ENCODE measurements at regions not wholly inside any gene's neighbourhood (a gene's known extent, or its start where the extent isn't known, plus 50 kb on each side); places are given as distances from the start of the nearest gene placed in this dataset.

GRCh38 chr5:116645627-116646026, 71.0 kb upstream of the SEMA6A start:
- DNase-seq (ENCODE audit: low read depth in 1 of 2, low spot score in 1 of 2) = no peak

- no peak for DNase-seq (ENCODE audit: low read depth in 1 of 2, low spot score in 1 of 2)
These were observed 65.6 kb upstream of the SEMA6A start for GRCh38 chr5:116640236-116640635.

- DNase-seq (ENCODE audit: low read depth in 1 of 2, low spot score in 1 of 2) = no peak
These were observed 62.6 kb upstream of the SEMA6A start for GRCh38 chr5:116637149-116637740.

GRCh38 chr5:116632890-116633289, 58.3 kb upstream of the SEMA6A start:
- DNase-seq (ENCODE audit: low read depth in 1 of 2, low spot score in 1 of 2) = no peak

- no peak for DNase-seq (ENCODE audit: low read depth in 1 of 2, low spot score in 1 of 2)
These were observed 56.5 kb upstream of the SEMA6A start for GRCh38 chr5:116631147-116631546.

- DNase-seq (ENCODE audit: low read depth in 1 of 2, low spot score in 1 of 2) = no peak
These were observed 54.5 kb upstream of the SEMA6A start for GRCh38 chr5:116629168-116629567.

GRCh38 chr5:116626945-116627679, 52.5 kb upstream of the SEMA6A start:
- no peak for DNase-seq (ENCODE audit: low read depth in 1 of 2, low spot score in 1 of 2)

GRCh38 chr5:116626272-116626723, 51.7 kb upstream of the SEMA6A start:
- no peak for DNase-seq (ENCODE audit: low read depth in 1 of 2, low spot score in 1 of 2)
